Erythroblast (primary cell): ENCODE measurements at regions not wholly inside any gene's neighbourhood (a gene's known extent, or its start where the extent isn't known, plus 50 kb on each side); places are given as distances from the start of the nearest gene placed in this dataset.
"Not testable (repeated sequence)": the region's sequence is repeated elsewhere in the genome, so short reads cannot be mapped to it uniquely, and the experiment has no call there.

Experiments
- DNase-seq, 2 experiments: peaks; one replicate each; lab custom pipeline; 2025; lab: John Stamatoyannopoulos, UW
- GATA1 ChIP-seq: IDR thresholded peaks from 2 replicates; pipeline ENCODE4 v1.6.1; 2011; ENCODE audit warnings: low read depth, mild to moderate bottlenecking, control low read depth, low read length, moderate library complexity
- POLR2A ChIP-seq: IDR thresholded peaks from 2 replicates; pipeline ENCODE4 v1.6.1; 2011; ENCODE audit warnings: mild to moderate bottlenecking, low read length

DNA sequence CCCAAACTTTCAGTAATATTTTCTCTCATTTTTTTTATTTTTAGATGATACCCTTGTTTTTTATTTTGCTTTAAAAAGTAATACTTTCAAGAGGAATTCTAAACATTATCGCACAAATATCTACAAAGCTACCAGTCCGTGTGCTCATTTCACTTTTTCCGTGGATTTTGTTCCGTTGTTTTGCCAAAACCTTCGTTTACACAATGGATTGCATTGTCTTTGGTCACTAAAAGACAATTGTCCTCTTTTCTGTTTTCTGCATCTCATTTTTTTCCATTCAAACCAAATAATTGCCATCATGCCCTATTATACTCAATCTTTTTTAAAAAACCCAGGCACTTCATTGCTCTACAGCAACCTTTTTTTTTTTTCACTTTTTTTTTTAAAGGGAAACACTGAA is 214.9 kb downstream of the CXXC4 start:
- DNase-seq = no peak
- no peak for TF ChIP-seq POLR2A
- no peak for TF ChIP-seq GATA1

DNA sequence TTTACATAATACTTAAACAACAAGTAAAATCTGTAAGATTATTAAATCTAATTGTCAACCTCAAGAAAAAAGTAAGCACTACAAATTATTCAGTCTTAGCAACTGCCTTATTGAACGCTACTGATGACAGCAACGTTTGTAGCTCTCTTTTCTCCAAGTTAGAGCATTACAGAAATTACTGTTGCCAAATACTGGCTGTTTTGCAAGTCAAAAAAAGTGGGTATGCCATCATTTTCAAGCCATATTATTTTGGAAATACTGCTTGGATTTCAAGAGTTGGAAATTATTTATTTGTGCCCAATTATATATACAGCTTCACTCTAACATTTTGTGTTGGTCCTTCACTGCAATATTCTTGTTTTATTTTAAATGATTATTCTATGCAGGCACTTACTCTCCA is 221.7 kb downstream of the CXXC4 start:
- TF ChIP-seq POLR2A (no peak), GATA1 (no peak)
- DNase-seq = no peak

DNA sequence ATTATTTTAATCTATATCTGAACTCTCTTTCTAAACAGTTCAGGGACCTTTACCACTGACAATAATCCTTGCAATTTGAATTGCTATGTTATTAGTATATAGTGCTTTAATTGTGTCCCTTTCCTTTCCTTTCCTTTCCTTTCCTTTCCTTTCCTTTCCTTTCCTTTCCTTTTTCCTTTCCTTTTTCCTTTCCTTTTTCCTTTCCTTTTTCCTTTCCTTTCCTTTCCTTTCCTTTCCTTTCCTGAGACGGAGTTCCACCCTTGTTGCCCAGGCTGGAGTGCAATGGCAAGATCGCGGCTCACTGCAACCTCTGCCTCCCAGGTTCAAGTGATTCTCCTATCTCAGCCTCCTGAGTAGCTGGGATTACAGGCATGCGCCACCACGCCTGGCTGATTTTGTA is 225.1 kb downstream of the CXXC4 start:
- not testable (repeated sequence) for DNase-seq

DNA sequence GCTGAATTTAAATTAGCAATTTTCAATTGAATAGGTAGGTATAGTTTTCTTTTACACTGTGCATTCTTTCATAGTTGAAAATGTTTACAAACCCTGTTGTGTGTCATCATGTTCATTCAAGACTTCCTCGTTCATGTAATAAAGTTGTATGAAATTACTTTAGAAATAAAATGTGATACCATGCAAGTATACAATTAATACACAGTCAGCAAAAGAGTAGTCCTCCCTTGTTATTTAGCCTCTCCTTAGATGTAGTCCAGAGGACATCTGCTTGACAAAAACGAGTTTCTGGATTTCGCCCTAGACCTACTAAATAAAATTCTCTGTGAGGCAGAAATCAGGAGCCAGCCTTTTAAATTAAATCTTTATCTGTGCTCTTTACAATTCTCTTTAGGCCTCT is 231.6 kb downstream of the CXXC4 start:
- TF ChIP-seq POLR2A (no peak), GATA1 (no peak)
- no peak for DNase-seq

DNA sequence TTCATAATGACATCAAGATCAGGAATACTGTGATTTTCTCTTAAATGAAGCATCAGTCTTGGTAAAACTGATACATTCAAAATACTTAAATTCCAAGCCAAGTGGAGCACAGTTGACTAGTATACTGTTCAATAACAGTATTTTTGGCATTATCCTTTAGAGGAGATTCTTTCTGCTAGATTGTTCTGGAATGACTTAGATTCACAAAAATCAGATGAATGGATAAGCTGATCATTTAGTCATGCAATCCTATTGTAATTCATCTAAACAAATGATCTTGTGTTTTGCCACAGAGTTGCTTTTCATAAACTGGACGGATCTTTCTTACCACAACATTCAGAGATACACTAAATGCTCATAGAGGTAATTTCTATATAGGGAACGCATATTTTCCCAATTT is 232.0 kb downstream of the CXXC4 start:
- no peak for TF ChIP-seq GATA1
- no peak for TF ChIP-seq POLR2A
- no peak for DNase-seq

DNA sequence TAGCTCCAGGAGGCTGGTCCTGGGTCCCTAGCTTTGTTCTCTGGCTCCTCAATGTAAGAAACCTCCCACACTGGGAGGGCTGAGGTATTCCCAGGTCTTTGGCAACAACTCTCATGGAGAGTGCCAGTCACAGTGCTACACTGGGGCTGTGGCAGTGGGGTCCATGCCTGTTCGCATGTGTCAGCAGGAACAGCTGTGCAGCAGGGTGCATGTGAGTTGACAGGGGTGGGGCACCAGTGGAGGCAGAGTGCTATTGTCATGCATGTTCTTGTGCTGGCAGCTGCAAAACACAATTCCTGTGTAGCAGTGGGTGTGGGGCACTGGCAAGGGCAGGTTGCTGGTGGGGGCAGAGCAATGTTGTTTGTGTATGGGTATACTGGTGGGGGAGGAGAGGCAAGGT is 246.0 kb downstream of the CXXC4 start:
- DNase-seq = no peak
- TF ChIP-seq POLR2A = no peak
- no peak for TF ChIP-seq GATA1

DNA sequence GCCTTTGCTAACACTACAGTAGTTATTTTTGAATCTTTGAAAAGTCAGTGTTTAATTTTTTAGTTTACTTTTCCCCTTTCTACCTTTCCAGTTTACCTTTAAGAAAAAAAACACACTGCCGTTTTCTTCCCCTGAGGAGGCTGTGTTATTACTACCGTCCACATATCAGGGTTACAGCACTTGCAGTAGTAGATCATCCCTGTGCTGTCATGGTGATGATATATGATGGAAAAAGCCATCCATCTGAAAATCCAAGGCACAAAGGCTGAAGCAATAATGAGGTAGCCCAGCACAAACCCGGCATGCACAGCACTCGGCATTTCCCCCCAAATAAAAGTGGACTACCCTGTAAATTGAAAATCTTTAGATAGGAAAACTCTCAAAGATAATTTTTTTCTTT is 258.7 kb downstream of the CXXC4 start:
- no peak for TF ChIP-seq GATA1
- no peak for TF ChIP-seq POLR2A
- no peak for DNase-seq

DNA sequence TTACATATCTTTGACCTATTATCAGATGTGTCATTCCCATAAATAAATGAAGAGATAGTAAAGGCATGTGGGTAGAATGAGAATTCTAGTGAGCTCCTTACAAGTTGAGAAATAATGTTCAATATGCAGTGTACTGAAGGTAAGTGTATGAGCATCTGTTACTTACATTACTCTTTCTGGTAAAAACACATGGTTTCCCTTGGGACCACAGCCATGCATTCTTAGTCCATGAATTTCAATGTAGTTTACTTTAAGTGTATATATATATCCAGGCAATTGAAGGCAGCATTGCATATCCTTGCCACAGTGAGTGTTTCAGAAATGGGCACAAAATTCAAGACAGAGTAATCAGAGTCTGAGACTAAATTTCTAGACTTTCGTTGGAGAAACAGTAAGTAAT is 277.2 kb downstream of the CXXC4 start:
- no peak for TF ChIP-seq POLR2A
- no peak for TF ChIP-seq GATA1
- no peak for DNase-seq

DNA sequence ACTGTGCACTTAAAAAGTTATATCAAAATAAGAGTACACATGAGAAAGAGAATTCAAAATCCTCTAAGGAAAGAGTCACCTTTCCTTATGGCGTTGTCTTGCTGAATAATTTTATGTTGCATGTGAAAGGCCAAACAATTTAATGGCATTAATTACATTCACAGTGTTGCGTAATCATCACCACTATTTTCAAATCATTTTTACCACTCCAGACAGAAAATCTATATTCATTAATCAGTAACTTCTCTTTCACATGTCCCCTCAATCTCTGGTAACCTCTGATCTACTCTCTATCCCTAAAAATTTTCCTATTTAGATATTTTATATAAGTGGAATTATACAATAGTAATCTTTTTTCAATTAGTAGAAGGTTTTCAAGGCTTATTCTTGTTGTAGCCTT is 283.0 kb downstream of the CXXC4 start:
- TF ChIP-seq GATA1 = no peak
- TF ChIP-seq POLR2A = no peak
- DNase-seq = no peak

DNA sequence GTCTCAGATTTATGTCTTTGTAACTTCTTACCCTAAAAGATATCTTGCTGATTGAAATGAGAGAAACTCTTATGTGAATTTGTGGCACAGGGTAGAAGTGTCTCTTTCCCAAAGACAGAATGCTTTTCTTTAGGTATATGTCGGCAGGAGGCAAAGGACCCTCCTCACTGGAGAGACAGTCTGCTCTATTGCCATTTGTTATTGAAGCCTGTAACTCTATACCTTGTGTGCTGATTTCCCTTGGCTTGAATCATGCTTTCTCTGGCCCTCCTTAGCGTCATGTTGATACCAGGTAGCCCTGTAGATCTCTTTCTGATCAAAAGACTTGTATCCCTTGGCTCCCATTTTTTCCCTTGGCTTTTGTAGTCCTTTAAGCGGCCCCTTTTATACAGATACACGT is 284.3 kb downstream of the CXXC4 start:
- no peak for DNase-seq
- TF ChIP-seq POLR2A (no peak), GATA1 (no peak)

DNA sequence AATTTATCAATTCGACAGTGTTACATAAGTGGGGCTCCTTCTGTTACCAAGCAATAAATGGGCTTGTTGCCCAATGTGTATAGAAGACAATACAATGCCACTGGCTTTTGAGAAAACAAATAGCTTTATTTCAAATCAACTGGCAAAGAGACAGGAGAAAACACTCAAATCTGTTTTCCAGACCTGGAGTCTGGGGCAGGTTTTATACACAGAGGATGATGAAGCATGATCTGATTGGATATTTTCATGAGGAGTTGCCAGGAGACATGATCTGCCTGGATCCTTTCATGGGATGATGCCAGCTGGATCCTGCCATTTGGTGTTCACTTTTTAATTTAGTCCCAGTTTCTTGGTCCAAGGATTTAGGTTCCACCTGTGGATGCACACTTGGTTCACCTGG is 287.9 kb downstream of the CXXC4 start:
- TF ChIP-seq POLR2A = no peak
- TF ChIP-seq GATA1 = no peak
- DNase-seq = no peak

DNA sequence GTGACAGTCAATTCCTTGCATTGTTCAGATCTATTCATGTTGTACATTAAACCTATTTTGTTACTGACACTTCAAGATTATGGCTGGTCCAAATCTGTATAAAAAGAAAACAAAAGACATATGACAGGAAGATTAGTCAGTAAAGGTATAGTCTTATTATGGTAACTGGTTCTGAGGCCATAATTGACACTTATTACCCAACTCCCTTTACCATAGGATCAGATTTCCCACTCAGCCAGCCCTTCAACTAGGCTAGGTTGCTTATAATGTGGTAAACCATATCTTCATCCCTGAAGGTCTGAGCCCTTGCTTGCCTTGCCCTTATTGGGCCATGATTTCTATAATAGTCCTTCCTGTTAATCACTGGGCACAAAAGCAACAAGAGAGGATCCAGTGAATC is 289.6 kb downstream of the CXXC4 start:
- DNase-seq = no peak
- TF ChIP-seq POLR2A (no peak), GATA1 (no peak)

DNA sequence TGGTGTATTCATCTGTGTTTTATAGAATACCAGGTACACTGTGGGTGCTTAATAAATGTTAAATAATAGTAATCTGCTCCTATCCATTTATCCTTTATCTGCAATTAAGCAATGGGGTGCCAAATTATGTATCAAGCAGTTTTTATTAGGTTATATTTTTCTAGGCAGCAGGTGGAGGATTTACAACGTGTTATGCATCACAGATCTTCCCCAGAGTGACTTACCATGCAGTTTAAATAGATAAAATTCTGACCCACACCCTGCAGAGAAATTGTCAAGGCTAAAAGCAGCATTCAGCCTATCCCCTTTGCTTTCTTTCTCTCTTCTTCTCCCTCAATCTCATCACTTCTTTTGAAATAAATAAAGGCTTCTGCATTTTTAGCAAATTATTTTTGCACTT is 306.4 kb downstream of the CXXC4 start:
- no peak for DNase-seq
- TF ChIP-seq POLR2A (no peak), GATA1 (no peak)

DNA sequence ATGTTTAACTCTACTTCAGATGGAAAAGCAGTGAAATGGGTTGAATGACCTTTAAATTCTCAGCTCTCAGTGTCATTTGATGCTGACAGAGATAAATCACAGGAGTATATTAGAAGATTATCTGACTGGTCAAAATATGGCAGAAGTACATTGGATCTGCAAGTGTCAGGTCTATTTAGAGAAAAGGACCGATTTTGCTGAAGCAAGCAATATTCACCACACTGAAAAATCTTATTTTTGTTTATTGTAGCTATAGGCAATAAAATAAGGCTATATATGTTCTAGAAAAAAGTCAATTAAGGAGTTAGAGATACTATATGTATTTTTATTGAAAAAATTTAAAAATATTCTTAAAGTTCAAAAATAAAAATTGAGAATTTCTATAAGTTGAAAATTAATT is 325.3 kb downstream of the CXXC4 start:
- DNase-seq = no peak
- TF ChIP-seq POLR2A = no peak
- TF ChIP-seq GATA1 = no peak

DNA sequence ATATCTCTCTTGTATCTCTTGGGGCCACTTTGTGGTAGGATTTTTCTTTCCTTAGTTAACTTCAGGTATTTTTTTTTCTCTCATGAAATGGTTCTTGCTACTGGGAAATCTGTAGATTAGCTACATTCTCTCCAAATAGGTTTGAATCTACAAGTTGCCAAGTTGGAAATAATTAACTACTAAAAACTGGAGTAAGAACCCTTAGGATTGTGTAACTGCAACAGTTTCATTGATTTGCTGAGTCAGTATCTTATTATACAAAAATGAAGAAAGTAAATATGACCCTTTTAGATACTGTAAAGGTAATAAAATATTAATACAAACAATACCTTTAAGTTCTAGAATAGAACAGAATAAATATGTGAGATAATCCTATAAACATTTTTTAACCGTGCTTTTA is 327.9 kb downstream of the CXXC4 start:
- no peak for DNase-seq
- TF ChIP-seq POLR2A (no peak), GATA1 (no peak)

DNA sequence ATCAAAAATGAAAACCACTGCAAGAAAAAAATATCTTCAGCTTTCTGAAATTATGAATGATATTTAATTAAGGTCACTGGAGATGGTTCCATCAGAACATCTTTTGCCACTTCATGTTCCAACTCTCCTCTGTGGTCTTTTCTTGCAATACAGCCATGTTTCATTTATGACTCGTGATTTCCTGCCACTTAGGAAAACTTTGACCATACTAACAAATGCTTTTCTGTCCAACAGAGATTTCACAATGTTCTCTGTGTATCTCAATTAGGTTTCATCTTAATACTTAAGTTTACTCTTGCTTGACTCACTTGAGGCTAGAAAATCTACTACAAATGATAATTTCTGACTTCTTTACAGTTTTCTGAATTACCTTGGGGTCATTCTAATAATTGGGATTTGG is 330.9 kb downstream of the CXXC4 start:
- TF ChIP-seq POLR2A (no peak), GATA1 (no peak)
- DNase-seq = no peak
